ENCODE measurements at regions not wholly inside any gene's neighbourhood (a gene's known extent, or its start where the extent isn't known, plus 50 kb on each side); places are given as distances from the start of the nearest gene placed in this dataset.

GRCh38 chr10:53749439-53749838 lies 976.9 kb upstream of the MBL2 start:
- no peak for DNase-seq (ENCODE audit: extremely low read depth, low read depth)
- no peak for TF ChIP-seq CTCF (IDR thresholded peaks at IDR 0.05; ENCODE audit: low read depth, low read length, missing control alignments)
- H3K4me3 ChIP-seq (replicated peaks; ENCODE audit: low read depth, low read length), result no peak overlapping the region

GRCh38 chr10:53748319-53748718 lies 975.7 kb upstream of the MBL2 start:
- no peak for TF ChIP-seq CTCF (IDR thresholded peaks at IDR 0.05; ENCODE audit: low read depth, low read length, missing control alignments)
- DNase-seq (ENCODE audit: extremely low read depth, low read depth), result no peak
- H3K4me3 ChIP-seq (replicated peaks; ENCODE audit: low read depth, low read length), result no peak overlapping the region

- no peak for TF ChIP-seq CTCF (IDR thresholded peaks at IDR 0.05; ENCODE audit: low read depth, low read length, missing control alignments)
- DNase-seq (ENCODE audit: extremely low read depth, low read depth), result no peak
- no peak overlapping the region for H3K4me3 ChIP-seq (replicated peaks; ENCODE audit: low read depth, low read length)
Measured at GRCh38 chr10:53744746-53745145, 972.2 kb upstream of the MBL2 start.

GRCh38 chr10:53744176-53744575 lies 971.6 kb upstream of the MBL2 start:
- no peak for TF ChIP-seq CTCF (IDR thresholded peaks at IDR 0.05; ENCODE audit: low read depth, low read length, missing control alignments)
- DNase-seq (ENCODE audit: extremely low read depth, low read depth), result no peak
- H3K4me3 ChIP-seq (replicated peaks; ENCODE audit: low read depth, low read length), result no peak overlapping the region

- no peak for TF ChIP-seq CTCF (IDR thresholded peaks at IDR 0.05; ENCODE audit: low read depth, low read length, missing control alignments)
- H3K4me3 ChIP-seq (replicated peaks; ENCODE audit: low read depth, low read length), result no peak overlapping the region
- DNase-seq (ENCODE audit: extremely low read depth, low read depth), result no peak
Measured at GRCh38 chr10:53737132-53737531, 964.5 kb upstream of the MBL2 start.

- H3K4me3 ChIP-seq (replicated peaks; ENCODE audit: low read depth, low read length), result no peak overlapping the region
- TF ChIP-seq CTCF (IDR thresholded peaks at IDR 0.05; ENCODE audit: low read depth, low read length, missing control alignments), result no peak
- no peak for DNase-seq (ENCODE audit: extremely low read depth, low read depth)
Measured at GRCh38 chr10:53726921-53727320, 954.3 kb upstream of the MBL2 start.

- H3K4me3 ChIP-seq (replicated peaks; ENCODE audit: low read depth, low read length), result no peak overlapping the region
- no peak for TF ChIP-seq CTCF (IDR thresholded peaks at IDR 0.05; ENCODE audit: low read depth, low read length, missing control alignments)
- DNase-seq (ENCODE audit: extremely low read depth, low read depth), result no peak
Measured at GRCh38 chr10:53724581-53724980, 952.0 kb upstream of the MBL2 start.

Data from HFF-Myc (cell line).